ENCODE measurements at regions not wholly inside any gene's neighbourhood (a gene's known extent, or its start where the extent isn't known, plus 50 kb on each side); places are given as distances from the start of the nearest gene placed in this dataset.

DNA sequence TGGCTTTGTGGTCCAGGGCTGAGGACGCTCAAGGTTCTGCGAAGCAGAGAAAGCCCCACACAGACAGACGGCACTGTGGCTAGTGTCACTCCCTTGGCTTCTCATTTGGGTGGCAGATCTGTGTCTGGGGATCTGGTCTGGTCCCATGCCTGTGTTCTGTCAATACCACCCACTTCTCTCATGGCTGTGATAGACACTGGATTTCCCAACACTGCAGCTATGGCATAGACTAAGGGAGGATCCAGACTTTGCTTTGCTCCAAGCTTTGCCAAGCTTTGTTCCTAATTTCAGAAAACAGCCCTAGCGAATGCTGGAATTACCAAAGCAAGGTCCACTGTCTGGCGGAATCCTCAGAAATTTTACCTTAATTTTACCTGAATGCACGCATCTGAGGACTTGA is 62.1 kb downstream of the GADD45G start:
- TF ChIP-seq GATA3 (IDR thresholded peaks at IDR 0.05; ENCODE audit: low read depth, low read length) = no peak
- no peak for TF ChIP-seq GATA2 (IDR thresholded peaks at IDR 0.05; ENCODE audit: low read depth, low read length)

Data from SH-SY5Y (cell line).